ENCODE measurements at regions not wholly inside any gene's neighbourhood (a gene's known extent, or its start where the extent isn't known, plus 50 kb on each side); places are given as distances from the start of the nearest gene placed in this dataset.
"Not testable (repeated sequence)": the region's sequence is repeated elsewhere in the genome, so short reads cannot be mapped to it uniquely, and the experiment has no call there.

GRCh38 chr6:128736780-128737179 lies 146.2 kb upstream of the LAMA2 start:
- no peak for DNase-seq

GRCh38 chr6:128731249-128732165 lies 151.4 kb upstream of the LAMA2 start:
- peak; percentile 33 for DNase-seq

- DNase-seq, result no peak
Measured at GRCh38 chr6:128727500-128727899, 155.4 kb upstream of the LAMA2 start.

GRCh38 chr6:128725271-128726233 lies 157.4 kb upstream of the LAMA2 start:
- DNase-seq, result peak; percentile 17

GRCh38 chr6:128724738-128725137 lies 158.2 kb upstream of the LAMA2 start:
- DNase-seq, result no peak

- DNase-seq, result no peak
Measured at GRCh38 chr6:128723667-128724066, 159.3 kb upstream of the LAMA2 start.

- no peak for DNase-seq
Measured at GRCh38 chr6:128720891-128721290, 162.0 kb upstream of the LAMA2 start.

- DNase-seq, result no peak
Measured at GRCh38 chr6:128719786-128720185, 163.2 kb upstream of the LAMA2 start.

- DNase-seq, result no peak
Measured at GRCh38 chr6:128713461-128713860, 169.5 kb upstream of the LAMA2 start.

GRCh38 chr6:128712898-128713297 lies 170.0 kb upstream of the LAMA2 start:
- no peak for DNase-seq

- no peak for DNase-seq
Measured at GRCh38 chr6:128711149-128711548, 171.8 kb upstream of the LAMA2 start.

GRCh38 chr6:128710315-128710714 lies 172.6 kb upstream of the LAMA2 start:
- DNase-seq, result no peak

- DNase-seq, result no peak
Measured at GRCh38 chr6:128704601-128705000, 178.3 kb upstream of the LAMA2 start.

- not testable (repeated sequence) for DNase-seq
Measured at GRCh38 chr6:128703794-128704193, 179.1 kb upstream of the LAMA2 start.

GRCh38 chr6:128696691-128697689 lies 176.6 kb upstream of the PTPRK start:
- DNase-seq, result no peak

GRCh38 chr6:128694303-128695009 lies 174.1 kb upstream of the PTPRK start:
- no peak for DNase-seq

GRCh38 chr6:128690063-128690462 lies 169.7 kb upstream of the PTPRK start:
- no peak for DNase-seq

GRCh38 chr6:128686084-128686483 lies 165.7 kb upstream of the PTPRK start:
- DNase-seq, result no peak

- DNase-seq, result no peak
Measured at GRCh38 chr6:128676456-128676855, 156.1 kb upstream of the PTPRK start.

GRCh38 chr6:128672023-128672422 lies 151.6 kb upstream of the PTPRK start:
- DNase-seq, result no peak

- no peak for DNase-seq
Measured at GRCh38 chr6:128667339-128667858, 147.0 kb upstream of the PTPRK start.

All from retina (tissue), 1 donor.